ENCODE measurements at regions not wholly inside any gene's neighbourhood (a gene's known extent, or its start where the extent isn't known, plus 50 kb on each side); places are given as distances from the start of the nearest gene placed in this dataset.
A peak's percentile ranks its signal among the peaks of the same experiment; 100 is the strongest.

DNA sequence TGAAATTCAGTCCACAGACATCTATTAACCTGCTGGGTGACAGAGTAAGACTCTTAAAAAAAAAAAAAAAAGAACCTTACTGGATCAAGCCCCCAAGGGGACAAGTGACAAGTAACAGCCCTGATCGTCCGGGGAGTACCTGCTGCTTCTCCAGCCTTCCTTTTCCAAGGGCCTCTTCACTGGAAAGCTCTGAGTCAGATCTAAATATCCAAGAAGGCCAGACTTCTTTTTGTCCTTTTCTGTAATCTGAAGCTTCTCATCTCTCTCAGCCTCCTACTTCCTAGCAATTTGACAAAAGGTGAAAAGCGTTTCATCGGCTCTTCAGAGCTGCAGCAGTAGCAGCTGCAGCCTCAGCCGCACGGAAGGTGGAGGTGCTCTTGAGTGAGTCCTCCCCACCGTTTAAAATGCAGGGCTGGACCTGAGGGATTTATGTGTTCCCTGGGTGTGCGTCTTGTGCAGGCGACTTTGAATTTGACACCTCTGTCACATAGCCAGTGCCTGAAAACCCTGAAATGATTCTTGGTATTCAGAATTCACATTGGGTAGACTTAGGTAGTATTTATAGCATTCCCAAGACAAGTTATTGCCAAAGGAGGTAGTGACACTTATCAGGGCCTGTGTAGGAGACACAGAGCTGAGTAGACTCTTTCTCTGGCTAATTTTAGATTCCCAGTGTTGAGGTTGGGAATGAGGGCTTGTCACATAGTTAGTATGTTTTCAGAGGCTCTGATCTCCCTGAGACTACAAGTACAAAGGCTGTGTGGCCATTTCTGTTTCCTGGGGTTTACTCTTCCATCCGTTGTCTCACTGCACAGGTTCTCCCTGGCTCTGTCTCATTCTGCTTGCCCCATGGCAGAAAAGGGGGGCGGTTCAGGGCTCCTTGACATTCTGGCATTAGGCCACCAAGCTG is 291.2 kb upstream of the C2CD4B start:
- Histone ChIP-seq H3K4me1 (peaks cover 0 to 47% (median 18%) of the 10 kb centered on the region in 4 donors), H3K4me3 (no peak overlapping the region), H3K27me3 (no peaks in the 10 kb centered on the region), H3K9me3 (no peaks in the 10 kb centered on the region), H3K36me3 (no peaks in the 10 kb centered on the region), H3K27ac (peak overlapping the region in 2 of 5 donors; percentile 6 to 19)
- intact Hi-C loops (cut with DNase I; ENCODE audit: low total_unique reads), result no loop called here
- 79 to 94% (median 92%) methylated on average over 11 of the region's 11 CpGs for WGBS, 5 donors
- no peak for DNase-seq
- TF ChIP-seq EP300 (IDR thresholded peaks at IDR 0.05), result no peak
- no peak for TF ChIP-seq POLR2AphosphoS5 (IDR thresholded peaks at IDR 0.05)
- TF ChIP-seq, protein P1, sequence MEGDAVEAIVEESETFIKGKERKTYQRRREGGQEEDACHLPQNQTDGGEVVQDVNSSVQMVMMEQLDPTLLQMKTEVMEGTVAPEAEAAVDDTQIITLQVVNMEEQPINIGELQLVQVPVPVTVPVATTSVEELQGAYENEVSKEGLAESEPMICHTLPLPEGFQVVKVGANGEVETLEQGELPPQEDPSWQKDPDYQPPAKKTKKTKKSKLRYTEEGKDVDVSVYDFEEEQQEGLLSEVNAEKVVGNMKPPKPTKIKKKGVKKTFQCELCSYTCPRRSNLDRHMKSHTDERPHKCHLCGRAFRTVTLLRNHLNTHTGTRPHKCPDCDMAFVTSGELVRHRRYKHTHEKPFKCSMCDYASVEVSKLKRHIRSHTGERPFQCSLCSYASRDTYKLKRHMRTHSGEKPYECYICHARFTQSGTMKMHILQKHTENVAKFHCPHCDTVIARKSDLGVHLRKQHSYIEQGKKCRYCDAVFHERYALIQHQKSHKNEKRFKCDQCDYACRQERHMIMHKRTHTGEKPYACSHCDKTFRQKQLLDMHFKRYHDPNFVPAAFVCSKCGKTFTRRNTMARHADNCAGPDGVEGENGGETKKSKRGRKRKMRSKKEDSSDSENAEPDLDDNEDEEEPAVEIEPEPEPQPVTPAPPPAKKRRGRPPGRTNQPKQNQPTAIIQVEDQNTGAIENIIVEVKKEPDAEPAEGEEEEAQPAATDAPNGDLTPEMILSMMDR (IDR thresholded peaks at IDR 0.05), result no peak
- TF ChIP-seq POLR2A (IDR thresholded peaks at IDR 0.05), result no peak

DNA sequence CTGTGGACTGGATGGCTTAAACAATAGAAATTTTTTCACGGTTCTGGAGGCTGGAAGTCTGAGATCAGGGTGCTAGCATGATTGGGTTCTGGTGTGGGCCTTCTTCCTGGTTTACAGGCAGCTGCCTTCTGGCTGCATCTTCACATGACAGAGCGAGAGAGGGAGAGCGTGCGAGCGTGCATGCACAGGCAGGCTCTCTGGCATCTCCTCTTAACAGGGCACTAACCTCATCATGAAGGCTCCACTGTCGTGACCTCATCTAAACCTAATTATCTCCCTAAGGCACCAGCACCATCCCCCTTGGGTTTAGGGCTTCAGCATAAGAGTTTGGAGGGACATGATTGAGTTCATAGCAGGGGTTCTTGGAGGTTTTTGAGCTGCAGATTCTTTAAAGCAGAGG is 292.0 kb upstream of the C2CD4B start:
- DNase-seq, result no peak
- Histone ChIP-seq H3K27me3 (no peaks in the 10 kb centered on the region), H3K4me3 (no peak overlapping the region), H3K4me1 (peaks cover 0 to 43% (median 18%) of the 10 kb centered on the region in 4 donors), H3K9me3 (no peaks in the 10 kb centered on the region), H3K27ac (peak overlapping the region in 2 of 5 donors; percentile 6 to 19), H3K36me3 (no peaks in the 10 kb centered on the region)
- WGBS, 5 donors, result 86 to 92% (median 91%) methylated on average over 6 of the region's 6 CpGs
- no peak for TF ChIP-seq POLR2A (IDR thresholded peaks at IDR 0.05)
- intact Hi-C loops (cut with DNase I; ENCODE audit: low total_unique reads), result no loop called here

DNA sequence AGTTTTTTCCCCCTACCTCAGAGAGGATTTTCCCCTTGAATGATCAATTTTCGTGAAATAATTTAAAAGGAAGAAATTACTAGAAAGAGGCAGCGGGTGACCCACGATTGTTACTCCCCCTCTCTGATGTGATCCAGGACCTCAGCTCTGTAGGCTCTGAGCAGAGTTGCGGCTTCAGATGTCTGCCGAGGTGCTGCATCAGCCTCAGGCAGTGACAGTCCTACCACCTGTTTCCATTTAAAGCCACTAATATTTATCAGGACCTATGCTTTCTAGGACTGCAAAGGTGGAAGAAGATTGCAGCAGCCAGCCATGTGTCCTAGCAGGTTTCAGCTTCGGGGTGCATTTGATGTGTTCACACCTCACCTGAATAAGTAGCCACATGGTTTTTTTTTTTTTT is 294.8 kb upstream of the C2CD4B start:
- H3K36me3 ChIP-seq, result no peaks in the 10 kb centered on the region
- no peak for DNase-seq
- intact Hi-C loops (cut with DNase I; ENCODE audit: low total_unique reads), result no loop called here
- no peaks in the 10 kb centered on the region for H3K9me3 ChIP-seq
- no peak overlapping the region for H3K4me3 ChIP-seq
- H3K27ac ChIP-seq, result no peak overlapping the region
- H3K27me3 ChIP-seq, result no peaks in the 10 kb centered on the region
- 87 to 93% (median 93%) methylated on average over 6 of the region's 6 CpGs for WGBS, 5 donors
- TF ChIP-seq, protein P1 (IDR thresholded peaks at IDR 0.05), result no peak
- TF ChIP-seq EP300 (IDR thresholded peaks at IDR 0.05) (no peak), POLR2A (IDR thresholded peaks at IDR 0.05) (no peak), POLR2AphosphoS5 (IDR thresholded peaks at IDR 0.05) (no peak)
- peaks cover 0 to 20% (median 6%) of the 10 kb centered on the region in 4 donors for H3K4me1 ChIP-seq

DNA sequence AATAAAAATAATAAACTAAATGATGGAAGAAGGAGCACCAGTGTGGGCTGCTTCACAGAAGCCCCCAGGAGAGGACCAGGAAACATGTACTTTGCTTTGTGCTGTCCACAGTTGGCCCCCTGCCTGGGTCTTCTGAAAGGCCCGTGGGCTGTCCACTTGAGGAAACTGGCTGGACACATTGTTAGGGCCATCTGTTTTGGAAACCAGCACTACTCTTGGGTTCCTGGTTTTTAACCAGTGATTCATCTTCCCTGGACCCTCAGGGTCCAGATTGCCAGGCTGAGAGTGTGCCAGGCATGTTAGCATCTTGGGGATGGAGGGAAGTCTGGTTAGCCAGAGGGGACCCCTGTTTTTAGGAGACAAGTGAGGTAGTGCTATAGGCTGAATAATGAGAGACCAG is 297.2 kb upstream of the C2CD4B start:
- no peak overlapping the region for H3K4me3 ChIP-seq
- H3K9me3 ChIP-seq, result no peaks in the 10 kb centered on the region
- H3K4me1 ChIP-seq, result peaks cover 0 to 18% (median 1%) of the 10 kb centered on the region in 4 donors
- no peak for TF ChIP-seq EP300 (IDR thresholded peaks at IDR 0.05)
- TF ChIP-seq POLR2A (IDR thresholded peaks at IDR 0.05), result no peak
- no peak for TF ChIP-seq POLR2AphosphoS5 (IDR thresholded peaks at IDR 0.05)
- TF ChIP-seq, protein P1 (IDR thresholded peaks at IDR 0.05), result no peak
- intact Hi-C loops (cut with DNase I; ENCODE audit: low total_unique reads), result no loop called here
- peak overlapping the region; percentile 26 to 60 (median 32) for H3K27ac ChIP-seq
- DNase-seq, result no peak
- no peaks in the 10 kb centered on the region for H3K36me3 ChIP-seq
- H3K27me3 ChIP-seq, result no peaks in the 10 kb centered on the region
- WGBS, 5 donors, result 29 to 60% (median 52%) methylated on average over 1 of the region's 1 CpG

DNA sequence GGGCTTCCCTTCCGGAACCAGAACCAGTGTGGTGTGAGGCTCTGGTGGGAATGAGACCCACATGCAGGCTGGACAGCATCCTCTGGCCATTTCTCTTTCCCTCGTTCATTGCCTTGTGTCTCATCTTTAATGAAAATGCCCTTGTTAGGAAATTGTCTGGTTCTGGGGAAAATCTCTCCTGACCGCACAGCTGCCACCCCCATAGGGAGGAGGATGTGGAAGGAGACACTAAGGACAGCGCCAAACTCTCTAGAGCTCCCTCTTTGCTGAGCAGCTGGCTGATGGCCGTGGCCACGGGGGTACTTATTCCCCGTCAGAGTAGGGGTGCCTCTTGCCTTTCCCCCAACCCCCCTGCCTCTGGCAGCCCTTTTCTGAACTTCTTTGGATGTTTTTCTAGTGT is 297.6 kb upstream of the C2CD4B start:
- WGBS, 5 donors, result 75 to 81% (median 78%) methylated on average over 7 of the region's 7 CpGs
- no peak for DNase-seq
- Histone ChIP-seq H3K27ac (peak overlapping the region; percentile 26 to 60 (median 32)), H3K4me3 (no peak overlapping the region), H3K36me3 (no peaks in the 10 kb centered on the region), H3K9me3 (no peaks in the 10 kb centered on the region), H3K4me1 (peaks cover 0 to 18% (median 2%) of the 10 kb centered on the region in 4 donors), H3K27me3 (no peaks in the 10 kb centered on the region)
- TF ChIP-seq, protein P1 (IDR thresholded peaks at IDR 0.05), result no peak
- intact Hi-C loops (cut with DNase I; ENCODE audit: low total_unique reads), result no loop called here
